ENCODE measurements at regions not wholly inside any gene's neighbourhood (a gene's known extent, or its start where the extent isn't known, plus 50 kb on each side); places are given as distances from the start of the nearest gene placed in this dataset.

DNA sequence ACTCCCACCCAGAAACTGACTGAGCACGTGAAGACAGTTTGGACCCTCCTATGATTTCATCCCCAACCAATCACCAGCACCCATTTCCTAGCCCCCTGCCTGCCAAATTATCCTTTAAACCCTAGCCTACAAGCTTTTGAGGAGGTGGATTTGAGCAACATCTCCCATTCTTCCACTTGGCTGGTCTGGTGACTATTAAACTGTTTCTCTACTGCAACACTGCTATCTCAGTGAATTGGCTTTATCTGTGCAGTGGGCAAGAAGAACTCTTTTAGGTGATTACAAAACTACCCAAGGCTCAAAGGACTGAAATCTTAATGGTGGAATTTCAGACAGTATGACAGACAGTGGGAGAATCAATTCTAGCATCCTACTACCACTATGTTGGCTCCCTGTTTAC lies 57.6 kb downstream of the FOXB1 start:
- no peak for TF ChIP-seq ESRRG (CRISPR knock-in tag; IDR thresholded peaks at IDR 0.05)
- no peak for TF ChIP-seq ZFP30 (CRISPR knock-in tag; IDR thresholded peaks at IDR 0.05)
- TF ChIP-seq PPARA (CRISPR knock-in tag; IDR thresholded peaks at IDR 0.05; ENCODE audit: borderline replicate concordance) = no peak
- no peak for TF ChIP-seq TOX (CRISPR knock-in tag; IDR thresholded peaks at IDR 0.05; ENCODE audit: borderline replicate concordance)
- TF ChIP-seq ZFP3 (CRISPR knock-in tag; IDR thresholded peaks at IDR 0.05) = no peak
- no peak for TF ChIP-seq ZC3H10 (CRISPR knock-in tag; IDR thresholded peaks at IDR 0.05)
- no peak for TF ChIP-seq RARB (CRISPR knock-in tag; IDR thresholded peaks at IDR 0.05)
- TF ChIP-seq TCF4 (CRISPR knock-in tag; IDR thresholded peaks at IDR 0.05; ENCODE audit: borderline replicate concordance) = no peak
- TF ChIP-seq, protein P1, sequence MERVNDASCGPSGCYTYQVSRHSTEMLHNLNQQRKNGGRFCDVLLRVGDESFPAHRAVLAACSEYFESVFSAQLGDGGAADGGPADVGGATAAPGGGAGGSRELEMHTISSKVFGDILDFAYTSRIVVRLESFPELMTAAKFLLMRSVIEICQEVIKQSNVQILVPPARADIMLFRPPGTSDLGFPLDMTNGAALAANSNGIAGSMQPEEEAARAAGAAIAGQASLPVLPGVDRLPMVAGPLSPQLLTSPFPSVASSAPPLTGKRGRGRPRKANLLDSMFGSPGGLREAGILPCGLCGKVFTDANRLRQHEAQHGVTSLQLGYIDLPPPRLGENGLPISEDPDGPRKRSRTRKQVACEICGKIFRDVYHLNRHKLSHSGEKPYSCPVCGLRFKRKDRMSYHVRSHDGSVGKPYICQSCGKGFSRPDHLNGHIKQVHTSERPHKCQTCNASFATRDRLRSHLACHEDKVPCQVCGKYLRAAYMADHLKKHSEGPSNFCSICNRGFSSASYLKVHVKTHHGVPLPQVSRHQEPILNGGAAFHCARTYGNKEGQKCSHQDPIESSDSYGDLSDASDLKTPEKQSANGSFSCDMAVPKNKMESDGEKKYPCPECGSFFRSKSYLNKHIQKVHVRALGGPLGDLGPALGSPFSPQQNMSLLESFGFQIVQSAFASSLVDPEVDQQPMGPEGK (CRISPR knock-in tag; IDR thresholded peaks at IDR 0.05; ENCODE audit: borderline replicate concordance) = no peak
- TF ChIP-seq TSHZ2 (CRISPR knock-in tag; IDR thresholded peaks at IDR 0.05) = no peak
- no peak for TF ChIP-seq CREB5 (CRISPR knock-in tag; IDR thresholded peaks at IDR 0.05; ENCODE audit: low read depth)
